ENCODE measurements at regions not wholly inside any gene's neighbourhood (a gene's known extent, or its start where the extent isn't known, plus 50 kb on each side); places are given as distances from the start of the nearest gene placed in this dataset.

DNA sequence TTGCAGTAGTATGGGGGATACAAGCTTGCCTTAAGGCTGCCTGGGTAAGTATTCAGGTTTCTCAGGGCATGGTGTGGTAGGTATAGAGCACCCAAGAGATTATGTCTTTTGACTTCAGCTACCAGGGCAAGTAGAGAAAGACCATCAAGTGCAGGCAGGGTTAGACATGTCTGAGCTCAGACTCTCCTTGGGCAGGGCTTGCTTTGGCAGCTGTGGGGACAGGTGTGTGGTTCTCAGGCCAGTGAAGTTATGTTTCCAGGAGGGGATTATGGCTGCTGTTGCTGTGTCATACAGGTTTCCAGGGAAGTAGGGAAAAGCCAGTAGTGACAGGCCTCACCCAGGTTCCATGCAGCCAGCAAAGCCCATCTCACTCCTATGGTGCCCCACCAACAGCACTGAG, 1040.4 kb downstream of the FLRT2 start:
- H3K4me3 ChIP-seq = no peak overlapping the region
- no peak for DNase-seq (ENCODE audit: extremely low spot score)
- H3K36me3 ChIP-seq = no peaks in the 10 kb centered on the region
- intact Hi-C loops (cut with DNase I) = no loop called here
- H3K27ac ChIP-seq (replicated peaks in 1 of 4) = no peak overlapping the region
- no peaks in the 10 kb centered on the region for H3K4me1 ChIP-seq
- TF ChIP-seq EP300 (IDR thresholded peaks at IDR 0.05) (no peak), POLR2AphosphoS5 (IDR thresholded peaks at IDR 0.05) (no peak), POLR2A (IDR thresholded peaks at IDR 0.05; ENCODE audit: low read depth) (no peak)
- TF ChIP-seq, protein P1, sequence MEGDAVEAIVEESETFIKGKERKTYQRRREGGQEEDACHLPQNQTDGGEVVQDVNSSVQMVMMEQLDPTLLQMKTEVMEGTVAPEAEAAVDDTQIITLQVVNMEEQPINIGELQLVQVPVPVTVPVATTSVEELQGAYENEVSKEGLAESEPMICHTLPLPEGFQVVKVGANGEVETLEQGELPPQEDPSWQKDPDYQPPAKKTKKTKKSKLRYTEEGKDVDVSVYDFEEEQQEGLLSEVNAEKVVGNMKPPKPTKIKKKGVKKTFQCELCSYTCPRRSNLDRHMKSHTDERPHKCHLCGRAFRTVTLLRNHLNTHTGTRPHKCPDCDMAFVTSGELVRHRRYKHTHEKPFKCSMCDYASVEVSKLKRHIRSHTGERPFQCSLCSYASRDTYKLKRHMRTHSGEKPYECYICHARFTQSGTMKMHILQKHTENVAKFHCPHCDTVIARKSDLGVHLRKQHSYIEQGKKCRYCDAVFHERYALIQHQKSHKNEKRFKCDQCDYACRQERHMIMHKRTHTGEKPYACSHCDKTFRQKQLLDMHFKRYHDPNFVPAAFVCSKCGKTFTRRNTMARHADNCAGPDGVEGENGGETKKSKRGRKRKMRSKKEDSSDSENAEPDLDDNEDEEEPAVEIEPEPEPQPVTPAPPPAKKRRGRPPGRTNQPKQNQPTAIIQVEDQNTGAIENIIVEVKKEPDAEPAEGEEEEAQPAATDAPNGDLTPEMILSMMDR (IDR thresholded peaks at IDR 0.05) = no peak
- H3K27me3 ChIP-seq = no peaks in the 10 kb centered on the region
- peaks cover 0 to 13% (median 9%) of the 10 kb centered on the region in 4 donors for H3K9me3 ChIP-seq

- Histone ChIP-seq H3K27me3 (no peaks in the 10 kb centered on the region), H3K36me3 (no peaks in the 10 kb centered on the region), H3K27ac (replicated peaks in 1 of 4) (no peak overlapping the region), H3K4me3 (no peak overlapping the region), H3K4me1 (no peaks in the 10 kb centered on the region), H3K9me3 (no peaks in the 10 kb centered on the region)
- DNase-seq (ENCODE audit: extremely low spot score) = no peak
- intact Hi-C loops (cut with DNase I) = no loop called here
- TF ChIP-seq EP300 (IDR thresholded peaks at IDR 0.05) = no peak
- TF ChIP-seq POLR2AphosphoS5 (IDR thresholded peaks at IDR 0.05) = no peak
Observed at GRCh38 chr14:86543521-86543920, 1013.6 kb downstream of the FLRT2 start.

DNA sequence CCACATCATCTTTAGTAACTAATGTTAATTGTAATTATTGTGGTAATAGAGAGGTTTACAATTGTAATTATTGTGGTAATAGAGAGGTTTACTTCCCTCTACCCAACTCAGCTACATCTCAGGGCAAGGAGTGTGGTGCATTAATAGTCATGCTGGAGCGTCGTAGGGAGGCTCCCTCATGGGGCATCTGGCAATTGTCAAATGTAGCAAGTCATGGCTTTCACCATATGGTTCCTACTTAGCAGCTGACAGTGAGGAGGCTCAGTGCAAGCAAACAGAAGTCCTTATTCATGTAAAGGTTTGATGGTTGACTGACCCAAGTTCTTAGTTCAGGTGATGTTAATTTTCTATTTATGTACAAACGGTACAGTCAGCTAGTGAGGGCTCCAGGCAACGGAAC, 1012.0 kb downstream of the FLRT2 start:
- WGBS = 80% methylated on average over 4 of the region's 4 CpGs
- no peaks in the 10 kb centered on the region for H3K27me3 ChIP-seq
- DNase-seq (ENCODE audit: extremely low spot score) = no peak
- H3K27ac ChIP-seq (replicated peaks in 1 of 4) = no peak overlapping the region
- H3K9me3 ChIP-seq = no peaks in the 10 kb centered on the region
- intact Hi-C loops (cut with DNase I) = no loop called here
- no peaks in the 10 kb centered on the region for H3K4me1 ChIP-seq
- no peak overlapping the region for H3K4me3 ChIP-seq
- no peaks in the 10 kb centered on the region for H3K36me3 ChIP-seq
- TF ChIP-seq POLR2AphosphoS5 (IDR thresholded peaks at IDR 0.05) (no peak), EP300 (IDR thresholded peaks at IDR 0.05) (no peak), POLR2A (IDR thresholded peaks at IDR 0.05; ENCODE audit: low read depth) (no peak)
- TF ChIP-seq, protein P1 (IDR thresholded peaks at IDR 0.05) = no peak

DNA sequence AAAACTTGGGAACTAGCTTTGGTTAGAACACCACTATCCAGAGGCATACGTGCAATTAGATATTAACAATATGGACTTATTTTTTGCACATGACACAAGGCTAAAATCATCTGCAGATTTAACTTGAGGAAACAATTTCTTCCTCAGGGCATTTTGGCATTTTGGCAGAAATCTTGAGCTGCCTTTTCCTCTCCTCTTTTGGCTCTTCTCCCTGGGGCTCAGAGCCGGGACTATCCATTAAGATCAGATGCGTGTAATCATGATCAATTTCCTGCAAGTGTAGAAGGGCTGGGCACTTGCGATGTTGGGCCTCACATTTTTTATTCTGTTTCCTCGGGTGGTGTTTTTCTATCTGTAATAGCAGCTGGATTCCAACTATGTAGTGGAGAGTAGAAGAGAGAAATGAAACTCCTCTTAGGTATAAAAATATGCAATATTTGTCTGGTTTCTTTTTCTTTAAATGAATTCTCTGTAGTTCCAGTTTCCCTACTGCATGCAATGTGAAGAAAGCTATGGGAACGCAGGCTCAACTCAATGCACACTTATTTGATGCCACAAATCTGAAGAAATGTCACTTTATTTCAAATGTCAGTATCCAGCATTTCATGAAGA, 1010.8 kb downstream of the FLRT2 start:
- WGBS = 56% methylated on average over 6 of the region's 6 CpGs
- no peak for DNase-seq (ENCODE audit: extremely low spot score)

DNA sequence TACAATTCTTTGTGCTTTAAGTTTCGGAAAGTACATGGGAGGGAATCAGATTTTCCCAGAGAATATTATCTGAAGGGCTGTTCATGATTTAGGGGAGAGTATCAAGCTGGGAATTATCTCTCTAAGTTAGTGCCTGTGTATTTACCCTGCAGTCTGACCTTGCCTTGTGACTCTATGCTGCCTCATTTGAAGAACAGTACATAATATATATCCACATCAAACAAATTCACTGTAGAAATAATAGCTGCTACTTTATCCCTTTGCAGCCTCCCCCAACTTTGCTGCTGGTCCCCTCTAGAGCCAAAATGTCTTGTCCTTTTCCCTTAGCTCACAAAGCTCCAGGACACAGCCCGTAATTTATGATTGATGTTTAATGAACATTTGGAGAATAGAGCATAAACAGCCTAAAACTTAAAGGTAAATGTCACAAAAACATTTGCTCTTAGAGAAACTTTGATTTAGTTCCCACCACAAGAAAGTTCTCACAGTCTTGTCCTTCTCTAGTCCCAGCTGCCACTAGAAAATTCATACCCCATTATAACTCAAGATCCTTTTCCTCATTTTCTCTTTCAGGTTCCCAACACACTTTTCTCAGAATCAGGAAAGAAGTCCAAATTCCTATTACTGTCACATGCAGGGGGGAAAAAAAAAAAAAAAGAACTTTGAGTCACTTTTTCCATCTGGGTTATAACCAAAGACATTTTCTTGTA, 1009.6 kb downstream of the FLRT2 start:
- no peak for DNase-seq (ENCODE audit: extremely low spot score)
- TF ChIP-seq, protein P1 (IDR thresholded peaks at IDR 0.05) = no peak
- TF ChIP-seq POLR2A (IDR thresholded peaks at IDR 0.05; ENCODE audit: low read depth) (no peak), EP300 (IDR thresholded peaks at IDR 0.05) (no peak), POLR2AphosphoS5 (IDR thresholded peaks at IDR 0.05) (no peak)
- H3K36me3 ChIP-seq = no peaks in the 10 kb centered on the region
- intact Hi-C loops (cut with DNase I) = no loop called here
- WGBS = 80% methylated on average over 2 of the region's 2 CpGs
- H3K27ac ChIP-seq (replicated peaks in 1 of 4) = no peak overlapping the region
- H3K9me3 ChIP-seq = no peaks in the 10 kb centered on the region
- H3K4me1 ChIP-seq = no peaks in the 10 kb centered on the region
- no peak overlapping the region for H3K4me3 ChIP-seq
- H3K27me3 ChIP-seq = no peaks in the 10 kb centered on the region

More for the DNA sequence above, 1010.8 kb downstream of the FLRT2 start:
- Histone ChIP-seq H3K4me1 (no peaks in the 10 kb centered on the region), H3K9me3 (no peaks in the 10 kb centered on the region), H3K27me3 (no peaks in the 10 kb centered on the region), H3K36me3 (no peaks in the 10 kb centered on the region), H3K4me3 (no peak overlapping the region), H3K27ac (replicated peaks in 1 of 4) (no peak overlapping the region)
- intact Hi-C loops (cut with DNase I) = no loop called here
- TF ChIP-seq POLR2AphosphoS5 (IDR thresholded peaks at IDR 0.05) (no peak), POLR2A (IDR thresholded peaks at IDR 0.05; ENCODE audit: low read depth) (no peak), EP300 (IDR thresholded peaks at IDR 0.05) (no peak)
- TF ChIP-seq, protein P1 (IDR thresholded peaks at IDR 0.05) = no peak
